ENCODE measurements at regions not wholly inside any gene's neighbourhood (a gene's known extent, or its start where the extent isn't known, plus 50 kb on each side); places are given as distances from the start of the nearest gene placed in this dataset.

- TF ChIP-seq, protein P1, sequence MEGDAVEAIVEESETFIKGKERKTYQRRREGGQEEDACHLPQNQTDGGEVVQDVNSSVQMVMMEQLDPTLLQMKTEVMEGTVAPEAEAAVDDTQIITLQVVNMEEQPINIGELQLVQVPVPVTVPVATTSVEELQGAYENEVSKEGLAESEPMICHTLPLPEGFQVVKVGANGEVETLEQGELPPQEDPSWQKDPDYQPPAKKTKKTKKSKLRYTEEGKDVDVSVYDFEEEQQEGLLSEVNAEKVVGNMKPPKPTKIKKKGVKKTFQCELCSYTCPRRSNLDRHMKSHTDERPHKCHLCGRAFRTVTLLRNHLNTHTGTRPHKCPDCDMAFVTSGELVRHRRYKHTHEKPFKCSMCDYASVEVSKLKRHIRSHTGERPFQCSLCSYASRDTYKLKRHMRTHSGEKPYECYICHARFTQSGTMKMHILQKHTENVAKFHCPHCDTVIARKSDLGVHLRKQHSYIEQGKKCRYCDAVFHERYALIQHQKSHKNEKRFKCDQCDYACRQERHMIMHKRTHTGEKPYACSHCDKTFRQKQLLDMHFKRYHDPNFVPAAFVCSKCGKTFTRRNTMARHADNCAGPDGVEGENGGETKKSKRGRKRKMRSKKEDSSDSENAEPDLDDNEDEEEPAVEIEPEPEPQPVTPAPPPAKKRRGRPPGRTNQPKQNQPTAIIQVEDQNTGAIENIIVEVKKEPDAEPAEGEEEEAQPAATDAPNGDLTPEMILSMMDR (conservative IDR thresholded peaks at IDR 0.05; ENCODE audit: low read length) = no peak
- no peak for TF ChIP-seq EZH2phosphoT487 (IDR thresholded peaks at IDR 0.05; ENCODE audit: borderline replicate concordance)
Observed at GRCh38 chr7:91514591-91514990, 250.4 kb downstream of the FZD1 start.
